Left colon (tissue), 2 donors: ENCODE measurements at regions not wholly inside any gene's neighbourhood (a gene's known extent, or its start where the extent isn't known, plus 50 kb on each side); places are given as distances from the start of the nearest gene placed in this dataset.
A peak's percentile ranks its signal among the peaks of the same experiment; 100 is the strongest.

Experiments
- ATAC-seq: fragments of 200-7000 bp; cut with Tn5 transposase; one replicate; pipeline ENCODE4 v1.9.1; 2020; ENCODE audit warnings: mild to moderate bottlenecking, moderate library complexity
- DNase-seq, 2 donors: peaks; one replicate each; pipeline ENCODE4 v3.0.0-alpha.2; 2020
- intact Hi-C, 2 donors: fragments of 100-400 bp; cut with DNase I in 1 of 2; cut with micrococcal nuclease in 1 of 2; formaldehyde crosslinking; loops; one replicate each; pipeline versions ENCODE4 v1.11.2 to v1.14.0; 2022; cut with DNase I, micrococcal nuclease
- donor health status: DM: no; HTN: no; CAD: no.
- donor health status: DM: yes; HTN: yes; CAD: no.

DNA sequence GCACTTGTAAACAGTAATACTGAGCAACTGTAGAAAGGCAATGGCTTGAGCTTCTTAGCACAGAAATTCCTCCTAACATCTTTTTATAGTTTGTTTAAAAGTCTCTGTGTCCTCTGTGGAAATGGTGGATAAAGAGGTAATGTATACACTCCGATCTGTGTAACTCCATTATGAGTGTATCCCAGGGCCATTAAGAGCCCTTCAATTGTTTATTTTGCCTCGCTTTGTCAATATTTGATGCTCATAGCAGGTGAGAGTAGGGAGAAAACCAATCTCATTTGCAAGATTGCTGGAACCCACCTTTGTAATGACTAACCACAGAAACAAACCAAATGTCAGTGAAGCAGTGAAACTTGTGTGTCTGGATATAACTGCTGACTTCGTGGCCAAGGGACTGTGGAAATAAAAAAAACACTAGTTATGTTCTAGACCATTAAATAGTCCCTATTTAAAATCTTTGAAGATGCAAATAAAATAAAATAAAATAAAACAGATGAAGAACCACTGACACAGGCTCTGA lies 598.2 kb upstream of the BOD1L1 start:
- DNase-seq (no peak), ATAC-seq (peak; percentile 82)
- intact Hi-C loops = no loop called here

DNA sequence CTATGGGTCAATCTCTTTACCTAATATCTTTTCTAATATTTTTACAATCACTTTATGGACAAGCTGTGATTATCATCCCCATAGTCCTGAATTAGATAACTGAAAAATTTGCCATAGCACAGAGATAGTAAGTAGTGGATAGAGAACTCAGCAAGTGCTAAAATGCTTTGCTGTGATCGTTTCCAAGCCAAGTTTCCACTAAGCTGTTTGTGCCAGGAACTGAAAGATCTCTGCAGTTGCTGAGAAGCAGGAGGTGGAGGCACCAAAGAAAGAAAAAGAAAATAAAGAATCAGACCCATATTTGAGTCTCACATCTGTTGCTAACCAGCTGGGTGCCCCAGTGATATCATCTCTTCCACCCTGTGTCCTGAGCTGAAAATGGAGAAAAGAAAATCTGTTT lies 605.6 kb upstream of the BOD1L1 start:
- DNase-seq = no peak
- no peak for ATAC-seq
- intact Hi-C loops = no loop called here

GRCh38 chr4:14234307-14234706 lies 606.8 kb upstream of the BOD1L1 start:
- intact Hi-C loops = no loop called here
- ATAC-seq (no peak), DNase-seq (no peak)

GRCh38 chr4:14236359-14236758 lies 608.8 kb upstream of the BOD1L1 start:
- DNase-seq (no peak), ATAC-seq (no peak)
- intact Hi-C loops = no loop called here

- DNase-seq (no peak), ATAC-seq (no peak)
- intact Hi-C loops = no loop called here
Observed at GRCh38 chr4:14237911-14238310, 610.4 kb upstream of the BOD1L1 start.

GRCh38 chr4:14241574-14241973 lies 614.0 kb upstream of the BOD1L1 start:
- ATAC-seq (no peak), DNase-seq (no peak)
- intact Hi-C loops = no loop called here

- no peak for ATAC-seq
- intact Hi-C loops = no loop called here
- no peak for DNase-seq
Observed at GRCh38 chr4:14247767-14248166, 620.2 kb upstream of the BOD1L1 start.

GRCh38 chr4:14249226-14249625 lies 621.7 kb upstream of the BOD1L1 start:
- intact Hi-C loops = no loop called here
- no peak for ATAC-seq
- DNase-seq = no peak

DNA sequence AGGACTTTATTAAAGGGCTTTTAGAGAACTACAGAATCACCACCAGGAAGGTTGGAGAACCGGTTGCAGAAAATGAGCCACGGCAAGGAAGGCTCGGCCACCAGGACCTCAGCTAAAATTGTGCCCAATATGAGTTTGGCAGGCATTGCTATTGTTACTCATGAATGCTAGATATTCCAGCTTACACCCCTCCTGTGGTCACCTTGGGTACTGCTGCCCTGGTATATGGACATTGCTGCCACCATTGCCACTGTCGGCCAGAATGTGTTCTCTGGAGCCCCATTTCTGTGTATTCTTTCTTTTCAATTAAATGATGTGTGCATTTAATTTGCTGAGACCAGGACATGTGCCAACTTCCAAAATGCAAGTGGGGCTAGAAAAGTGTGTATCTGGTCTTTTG lies 626.7 kb upstream of the BOD1L1 start:
- DNase-seq = peak in 1 of 2 donors; percentile 46
- intact Hi-C loops = loop anchor here in 1 of 2 donors (10.0 kb wide), 1 partner anchor 599 kb away; no protein-coding TSS in a partner anchor
- peak; percentile 44 for ATAC-seq

GRCh38 chr4:14254926-14255325 lies 627.4 kb upstream of the BOD1L1 start:
- no peak for ATAC-seq
- intact Hi-C loops = loop anchor here in 1 of 2 donors (10.0 kb wide), 1 partner anchor 600 kb away; no protein-coding TSS in a partner anchor
- DNase-seq = no peak

GRCh38 chr4:14257903-14258302 lies 630.4 kb upstream of the BOD1L1 start:
- intact Hi-C loops = loop anchor here in 1 of 2 donors (10.0 kb wide), 1 partner anchor 603 kb away; no protein-coding TSS in a partner anchor
- DNase-seq = no peak
- no peak for ATAC-seq

GRCh38 chr4:14259936-14260335 lies 632.4 kb upstream of the BOD1L1 start:
- DNase-seq (no peak), ATAC-seq (no peak)
- intact Hi-C loops = loop anchor here in 1 of 2 donors (10.0 kb wide), 1 partner anchor 605 kb away; no protein-coding TSS in a partner anchor

DNA sequence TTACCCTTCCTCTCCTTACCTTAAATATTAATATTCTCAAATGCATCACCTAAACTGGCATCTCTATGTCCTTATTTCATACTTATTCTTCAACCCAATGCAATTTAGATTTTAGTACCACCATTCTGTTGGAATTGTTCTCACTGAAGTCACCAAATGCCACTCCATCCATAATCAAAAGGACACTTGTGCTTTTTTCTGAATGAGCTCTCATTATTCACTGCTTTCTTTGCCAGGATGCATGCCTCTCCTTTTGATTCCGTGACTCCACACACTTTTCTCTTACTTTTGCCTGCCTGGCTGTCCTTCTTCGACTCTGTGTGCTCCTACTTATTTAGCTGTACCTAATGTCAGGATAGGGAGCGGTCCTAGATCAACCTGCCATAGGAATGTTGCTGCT lies 633.1 kb upstream of the BOD1L1 start:
- no peak for ATAC-seq
- no peak for DNase-seq
- intact Hi-C loops = no loop called here

DNA sequence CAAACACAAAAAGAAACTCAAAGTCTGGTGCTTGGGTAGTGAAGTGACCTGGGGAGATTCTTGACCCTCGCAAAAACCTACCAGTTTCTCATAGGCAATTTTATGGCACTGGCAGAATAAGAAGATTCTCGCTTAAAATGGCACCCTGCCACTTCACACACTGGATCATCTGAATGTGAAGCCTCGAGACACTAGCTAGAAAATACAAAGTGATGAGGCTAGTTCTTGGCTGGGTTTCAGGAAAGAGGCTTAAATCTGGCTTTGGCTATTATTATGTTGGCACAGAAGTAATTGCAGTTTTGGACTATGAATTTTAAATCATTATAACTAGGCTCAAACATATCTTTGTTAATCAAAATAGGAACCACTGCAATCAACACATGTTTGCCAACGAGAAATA lies 634.7 kb upstream of the BOD1L1 start:
- ATAC-seq (no peak), DNase-seq (no peak)
- intact Hi-C loops = no loop called here

GRCh38 chr4:14264437-14264836 lies 636.9 kb upstream of the BOD1L1 start:
- ATAC-seq (no peak), DNase-seq (no peak)
- intact Hi-C loops = no loop called here

DNA sequence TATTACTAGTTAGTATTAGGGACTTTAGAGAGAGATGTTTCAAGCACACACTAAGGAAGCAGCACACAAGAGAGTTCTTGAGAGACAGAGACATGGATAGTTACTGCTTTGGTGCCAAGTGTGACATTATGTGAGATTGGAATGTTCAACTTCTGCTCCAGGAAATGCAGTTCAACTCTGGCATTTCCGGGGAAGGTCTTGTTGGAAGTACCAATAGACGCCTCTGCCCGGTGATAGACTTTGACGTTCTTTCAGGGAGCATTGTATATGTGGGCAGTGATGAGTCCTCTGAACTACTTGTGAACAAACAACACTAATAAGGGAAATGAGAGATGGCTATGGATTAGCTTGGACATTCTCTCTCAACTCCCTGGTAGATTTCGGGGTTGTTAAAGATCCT lies 638.1 kb upstream of the BOD1L1 start:
- ATAC-seq (no peak), DNase-seq (no peak)
- intact Hi-C loops = no loop called here

DNA sequence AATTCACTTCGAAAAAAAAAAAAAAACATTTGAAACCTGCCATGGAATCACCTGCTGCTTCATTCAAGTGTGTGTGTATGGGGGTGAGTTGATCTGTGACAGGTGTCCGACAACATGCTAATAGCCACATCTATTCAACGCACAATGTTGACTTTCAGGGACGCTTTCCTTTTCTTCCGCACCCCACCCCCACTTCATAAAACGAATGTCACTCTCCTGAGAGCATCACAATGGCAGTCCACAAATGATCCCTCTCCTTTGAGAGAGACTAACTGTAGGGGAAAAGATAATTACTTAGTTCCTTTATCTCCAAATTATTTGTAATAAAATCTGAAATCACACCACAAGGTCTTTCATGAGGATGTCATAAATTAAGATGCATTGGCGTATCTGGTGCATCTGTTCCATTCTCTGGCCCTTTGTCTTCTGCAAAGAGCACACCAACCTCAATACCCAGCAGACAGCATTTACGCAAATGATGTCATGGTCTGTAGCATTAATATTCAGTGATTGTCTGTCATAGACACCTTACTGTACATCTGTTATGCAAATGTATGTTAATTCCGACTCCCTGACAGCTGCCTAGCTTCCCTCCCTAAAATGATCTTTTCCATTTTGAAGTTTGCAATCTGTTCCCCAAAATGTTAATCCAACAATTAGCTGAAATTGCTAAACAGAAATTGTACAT lies 640.0 kb upstream of the BOD1L1 start:
- ATAC-seq = no peak
- no peak for DNase-seq
- intact Hi-C loops = no loop called here

GRCh38 chr4:14269824-14270223 lies 642.3 kb upstream of the BOD1L1 start:
- DNase-seq = peak in 1 of 2 donors; percentile 4
- intact Hi-C loops = no loop called here

GRCh38 chr4:14272206-14272605 lies 644.7 kb upstream of the BOD1L1 start:
- DNase-seq (no peak), ATAC-seq (no peak)
- intact Hi-C loops = no loop called here

More at GRCh38 chr4:14269824-14270223, 642.3 kb upstream of the BOD1L1 start:
- ATAC-seq = no peak

DNA sequence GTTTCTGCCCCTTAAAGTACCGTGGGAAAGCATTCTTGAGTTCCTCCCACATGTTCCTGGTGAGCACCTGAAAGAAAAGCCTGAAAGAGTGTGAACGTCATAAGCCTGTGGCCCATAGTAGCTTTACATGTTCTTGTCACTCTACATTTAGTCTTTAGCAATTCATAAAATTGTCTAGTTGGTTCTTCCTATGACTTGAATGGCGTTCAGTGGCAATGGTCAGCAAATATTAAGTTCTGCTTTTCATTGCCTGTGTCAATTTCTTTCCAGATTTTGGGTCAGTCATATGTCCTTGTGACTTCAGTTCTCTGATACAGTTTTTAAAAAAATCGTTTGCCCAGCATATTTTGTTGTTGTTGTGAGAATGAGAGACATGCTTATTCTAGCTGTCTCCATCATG lies 650.0 kb upstream of the BOD1L1 start:
- ATAC-seq (no peak), DNase-seq (no peak)
- intact Hi-C loops = no loop called here

DNA sequence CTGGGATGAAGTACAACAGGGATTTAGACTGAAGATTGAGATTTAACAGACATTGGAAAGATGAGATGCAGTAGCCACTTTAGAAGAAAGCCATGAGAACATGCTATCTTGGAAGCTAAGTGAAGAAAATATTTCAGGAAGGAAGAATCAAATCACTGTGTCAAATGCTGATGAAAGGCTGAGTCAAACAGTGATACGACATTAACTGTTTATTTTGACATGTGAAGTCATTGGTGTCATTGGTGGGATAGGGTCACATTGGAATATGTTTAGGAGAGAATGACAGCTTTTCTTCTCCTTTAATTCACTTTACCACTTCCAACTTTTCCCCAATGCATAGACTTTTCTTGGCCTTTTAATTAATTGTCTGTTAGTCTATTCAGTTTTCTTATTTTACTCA lies 653.0 kb upstream of the BOD1L1 start:
- no peak for DNase-seq

More for the DNA sequence above, 653.0 kb upstream of the BOD1L1 start:
- no peak for ATAC-seq
- intact Hi-C loops = no loop called here
